DOHH2 (cell line): ENCODE measurements at regions not wholly inside any gene's neighbourhood (a gene's known extent, or its start where the extent isn't known, plus 50 kb on each side); places are given as distances from the start of the nearest gene placed in this dataset.

ENCODE experiments used
- H3F3A ChIP-seq: fragments of 200-600 bp; sonication (generic), shearing (Covaris generic); 2 replicates; pipeline ENCODE4 v1.6.0; 2016; ENCODE audit warnings: antibody characterized with exemption, mild to moderate bottlenecking; ENCODE audit not compliant: control insufficient read depth, insufficient read depth
- H3K27ac ChIP-seq: fragments of 200-600 bp; sonication (generic); 2 replicates; pipeline ENCODE4 v1.5.1; 2014; ENCODE audit warnings: low read depth, mild to moderate bottlenecking, low read length, moderate library complexity
- H3K27me3 ChIP-seq: fragments of 200-600 bp; sonication (generic); 2 replicates; pipeline ENCODE4 v1.6.1; 2014; ENCODE audit warnings: mild to moderate bottlenecking, low read length, mixed read lengths; ENCODE audit not compliant: control insufficient read depth
- H3K36me3 ChIP-seq: fragments of 200-600 bp; sonication (generic); 2 replicates; pipeline ENCODE4 v1.6.1; 2014; ENCODE audit warnings: mild to moderate bottlenecking, low read length, moderate library complexity, mixed read lengths; ENCODE audit not compliant: control insufficient read depth
- H3K4me1 ChIP-seq: fragments of 200-600 bp; sonication (generic); 2 replicates; pipeline ENCODE4 v1.6.1; 2014; ENCODE audit warnings: mild to moderate bottlenecking, low read length, mixed read lengths; ENCODE audit not compliant: control insufficient read depth
- H3K4me2 ChIP-seq: fragments of 200-600 bp; sonication (generic); 2 replicates; pipeline ENCODE4 v1.6.0; 2014; ENCODE audit warnings: mild to moderate bottlenecking, low read length, moderate library complexity
- H3K4me3 ChIP-seq: fragments of 200-600 bp; sonication (generic); 2 replicates; pipeline ENCODE4 v1.5.1; 2014; ENCODE audit warnings: mild to moderate bottlenecking, low read length, mixed read lengths
- H3K79me2 ChIP-seq: fragments of 200-600 bp; sonication (generic); 2 replicates; pipeline ENCODE4 v1.6.1; 2014; ENCODE audit warnings: mild to moderate bottlenecking, low read length, mixed read lengths; ENCODE audit not compliant: control insufficient read depth
- H3K9me2 ChIP-seq: fragments of 200-600 bp; sonication (generic); replicated peaks from 2 replicates; pipeline ENCODE4 v1.6.1; 2014; ENCODE audit warnings: mild to moderate bottlenecking, low read length, mixed read lengths; ENCODE audit not compliant: control insufficient read depth
- H3K9me3 ChIP-seq: fragments of 200-600 bp; sonication (generic); 2 replicates; pipeline ENCODE4 v1.6.1; 2014; ENCODE audit warnings: antibody characterized with exemption, low read length, mixed read lengths; ENCODE audit not compliant: control insufficient read depth, insufficient read depth
- H4K20me1 ChIP-seq: fragments of 200-600 bp; sonication (generic); 2 replicates; pipeline ENCODE4 v1.6.0; 2014; ENCODE audit warnings: low read depth, mild to moderate bottlenecking, antibody characterized with exemption, low read length, moderate library complexity; ENCODE audit not compliant: control insufficient read depth, insufficient read depth
- CTCF ChIP-seq: fragments of 200-600 bp; sonication (generic); IDR thresholded peaks from one replicate; pipeline ENCODE4 v1.5.1; 2014; ENCODE audit warnings: antibody characterized with exemption, mild to moderate bottlenecking, low read depth, low read length; ENCODE audit not compliant: poor library complexity, severe bottlenecking
- EZH2phosphoT487 ChIP-seq: fragments of 200-600 bp; sonication (generic); IDR thresholded peaks from 2 replicates; pipeline ENCODE4 v1.6.1; 2017; ENCODE audit warnings: borderline replicate concordance, mild to moderate bottlenecking, antibody characterized with exemption, low read length, moderate library complexity, mixed read lengths

GRCh38 chr2:191783416-191783815, 63.5 kb downstream of the CAVIN2 start:
- Histone ChIP-seq H3F3A (no peaks in the 10 kb centered on the region), H3K27ac (no peak overlapping the region), H3K4me1 (no peaks in the 10 kb centered on the region), H3K79me2 (no peaks in the 10 kb centered on the region), H3K36me3 (no peaks in the 10 kb centered on the region), H3K4me2 (no peak overlapping the region), H4K20me1 (no peaks in the 10 kb centered on the region), H3K4me3 (no peak overlapping the region), H3K9me2 (no peaks in the 10 kb centered on the region), H3K27me3 (0 out of 2 replicates have a peak, but pooled peaks cover under 1% of the 10 kb centered on the region), H3K9me3 (no peaks in the 10 kb centered on the region)
- TF ChIP-seq EZH2phosphoT487, result no peak
- no peak for TF ChIP-seq CTCF
